ENCODE measurements at regions not wholly inside any gene's neighbourhood (a gene's known extent, or its start where the extent isn't known, plus 50 kb on each side); places are given as distances from the start of the nearest gene placed in this dataset.

GRCh38 chr20:23188377-23189169, 102.4 kb upstream of the CD93 start (continued):
- TF ChIP-seq, protein P1, sequence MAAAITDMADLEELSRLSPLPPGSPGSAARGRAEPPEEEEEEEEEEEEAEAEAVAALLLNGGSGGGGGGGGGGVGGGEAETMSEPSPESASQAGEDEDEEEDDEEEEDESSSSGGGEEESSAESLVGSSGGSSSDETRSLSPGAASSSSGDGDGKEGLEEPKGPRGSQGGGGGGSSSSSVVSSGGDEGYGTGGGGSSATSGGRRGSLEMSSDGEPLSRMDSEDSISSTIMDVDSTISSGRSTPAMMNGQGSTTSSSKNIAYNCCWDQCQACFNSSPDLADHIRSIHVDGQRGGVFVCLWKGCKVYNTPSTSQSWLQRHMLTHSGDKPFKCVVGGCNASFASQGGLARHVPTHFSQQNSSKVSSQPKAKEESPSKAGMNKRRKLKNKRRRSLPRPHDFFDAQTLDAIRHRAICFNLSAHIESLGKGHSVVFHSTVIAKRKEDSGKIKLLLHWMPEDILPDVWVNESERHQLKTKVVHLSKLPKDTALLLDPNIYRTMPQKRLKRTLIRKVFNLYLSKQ (tag by site-specific recombination; IDR thresholded peaks at IDR 0.05; ENCODE audit: borderline replicate concordance) = no peak
- TF ChIP-seq, protein P2, sequence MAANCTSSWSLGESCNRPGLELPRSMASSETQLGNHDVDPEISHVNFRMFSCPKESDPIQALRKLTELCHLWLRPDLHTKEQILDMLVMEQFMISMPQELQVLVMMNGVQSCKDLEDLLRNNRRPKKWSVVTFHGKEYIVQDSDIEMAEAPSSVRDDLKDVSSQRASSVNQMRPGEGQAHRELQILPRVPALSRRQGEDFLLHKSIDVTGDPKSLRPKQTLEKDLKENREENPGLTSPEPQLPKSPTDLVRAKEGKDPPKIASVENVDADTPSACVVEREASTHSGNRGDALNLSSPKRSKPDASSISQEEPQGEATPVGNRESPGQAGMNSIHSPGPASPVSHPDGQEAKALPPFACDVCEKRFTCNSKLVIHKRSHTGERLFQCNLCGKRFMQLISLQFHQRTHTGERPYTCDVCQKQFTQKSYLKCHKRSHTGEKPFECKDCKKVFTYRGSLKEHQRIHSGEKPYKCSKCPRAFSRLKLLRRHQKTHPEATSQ (tag by site-specific recombination; IDR thresholded peaks at IDR 0.05) = no peak
- peak; percentile 25; the same call in 1 of the 2 replicates for TF ChIP-seq ATF2 (tag by site-specific recombination; IDR thresholded peaks at IDR 0.05; ENCODE audit: low read depth)
- TF ChIP-seq ZNF16 (tag by site-specific recombination; IDR thresholded peaks at IDR 0.05; ENCODE audit: low read depth) = no peak
- TF ChIP-seq YY2 (tag by site-specific recombination; IDR thresholded peaks at IDR 0.05) = no peak
- no peak for TF ChIP-seq ZNF416 (tag by site-specific recombination; IDR thresholded peaks at IDR 0.05)
- no peak for TF ChIP-seq ZBTB17 (tag by site-specific recombination; IDR thresholded peaks at IDR 0.05)
- TF ChIP-seq SALL2 (tag by site-specific recombination; IDR thresholded peaks at IDR 0.05; ENCODE audit: borderline replicate concordance) = 0 out of 2 replicates have a peak, but pooled peaks have one; percentile 27
- no peak for TF ChIP-seq ZNF404 (tag by site-specific recombination; IDR thresholded peaks at IDR 0.05)
- TF ChIP-seq ZBTB1 (tag by site-specific recombination; IDR thresholded peaks at IDR 0.05) = no peak
- 0 out of 2 replicates have a peak, but pooled peaks have one; percentile 11 for TF ChIP-seq ZNF571 (tag by site-specific recombination; IDR thresholded peaks at IDR 0.05)
- peak; percentile 64 for TF ChIP-seq ZFHX2 (tag by site-specific recombination; conservative IDR thresholded peaks at IDR 0.05)
- no peak for TF ChIP-seq ZNF140 (tag by site-specific recombination; IDR thresholded peaks at IDR 0.05)
- TF ChIP-seq TCF7L2 (IDR thresholded peaks at IDR 0.05; ENCODE audit: borderline replicate concordance, low read depth, low read length) = no peak
- no peak for TF ChIP-seq ZNF10 (tag by site-specific recombination; IDR thresholded peaks at IDR 0.05)
- TF ChIP-seq TRIM28 (IDR thresholded peaks at IDR 0.05; ENCODE audit: borderline replicate concordance, low read length) = no peak
- TF ChIP-seq ZFP3 (tag by site-specific recombination; IDR thresholded peaks at IDR 0.05; ENCODE audit: low read depth) = no peak
- peak; percentile 5; the same call in 1 of the 2 replicates for TF ChIP-seq ZNF707 (tag by site-specific recombination; IDR thresholded peaks at IDR 0.05)
- no peak for TF ChIP-seq ZNF366 (tag by site-specific recombination; conservative IDR thresholded peaks at IDR 0.05)
- no peak for TF ChIP-seq ZNF585B (tag by site-specific recombination; IDR thresholded peaks at IDR 0.05)
- no peak for TF ChIP-seq ZSCAN16 (tag by site-specific recombination; IDR thresholded peaks at IDR 0.05)
- no peak for TF ChIP-seq ZNF514 (tag by site-specific recombination; IDR thresholded peaks at IDR 0.05)
- no peak; the same call in 1 of the 2 replicates for TF ChIP-seq MYNN (tag by site-specific recombination; IDR thresholded peaks at IDR 0.05; ENCODE audit: borderline replicate concordance)
- TF ChIP-seq PBX3 (CRISPR knock-in tag; IDR thresholded peaks at IDR 0.05) = no peak
- TF ChIP-seq ZNF169 (tag by site-specific recombination; IDR thresholded peaks at IDR 0.05) = no peak
- TF ChIP-seq ZNF792 (tag by site-specific recombination; IDR thresholded peaks at IDR 0.05) = no peak
- TF ChIP-seq EGR2 (tag by site-specific recombination; IDR thresholded peaks at IDR 0.05; ENCODE audit: low read depth) = 0 out of 2 replicates have a peak, but pooled peaks have one; percentile 54
